Testis (tissue), 2 donors: ENCODE measurements at regions not wholly inside any gene's neighbourhood (a gene's known extent, or its start where the extent isn't known, plus 50 kb on each side); places are given as distances from the start of the nearest gene placed in this dataset.

ENCODE experiments used
- DNase-seq: peaks from one replicate; pipeline ENCODE4 v3.0.0-alpha.2; 2019
- H3K27ac ChIP-seq, 2 donors: fragments of 200-600 bp; sonication (generic); one replicate each; pipeline ENCODE4 v1.5.1; 2019
- H3K27me3 ChIP-seq: fragments of 200-600 bp; sonication (generic); one replicate; pipeline ENCODE4 v1.5.1; 2019
- H3K36me3 ChIP-seq: fragments of 200-600 bp; sonication (generic); one replicate; pipeline ENCODE4 v1.5.1; 2017; ENCODE audit warnings: low read depth; ENCODE audit errors: missing control alignments
- H3K4me1 ChIP-seq: fragments of 200-600 bp; sonication (generic); one replicate; pipeline ENCODE4 v1.5.1; 2019
- H3K4me3 ChIP-seq, 2 donors: fragments of 200-600 bp; sonication (generic); one replicate each; pipeline ENCODE4 v1.5.1; 2017 to 2019
- H3K9me3 ChIP-seq: fragments of 200-600 bp; sonication (generic); one replicate; pipeline ENCODE4 v1.5.1; 2017
- POLR2A ChIP-seq: fragments of 450-650 bp; IDR thresholded peaks from one replicate; pipeline ENCODE4 v1.6.1; 2017; ENCODE audit warnings: antibody characterized with exemption, mild to moderate bottlenecking, moderate library complexity
- WGBS, 2 donors: methylation state at CpG; one replicate each; pipeline ENCODE4 v1.1.5; 2018; 5-methylcytosine and 5-hydroxymethylcytosine counted together
- intact Hi-C: fragments of 100-400 bp; cut with DNase I; formaldehyde crosslinking; loops from one replicate; pipeline ENCODE4 v1.15.1; 2023; ENCODE audit warnings: low total_unique reads
- TF ChIP-seq, protein P1 (sequence below), 3 experiments: fragments of 450-650 bp in 2 of 3; fragments of 200-600 bp in 1 of 3; sonication (generic) in 1 of 3; IDR thresholded peaks; one replicate each; pipeline ENCODE4 v1.5.1; 2016 to 2019; ENCODE audit warnings: antibody characterized with exemption in 3 of 3, mild to moderate bottlenecking in 2 of 3, moderate library complexity in 1 of 3

DNA sequence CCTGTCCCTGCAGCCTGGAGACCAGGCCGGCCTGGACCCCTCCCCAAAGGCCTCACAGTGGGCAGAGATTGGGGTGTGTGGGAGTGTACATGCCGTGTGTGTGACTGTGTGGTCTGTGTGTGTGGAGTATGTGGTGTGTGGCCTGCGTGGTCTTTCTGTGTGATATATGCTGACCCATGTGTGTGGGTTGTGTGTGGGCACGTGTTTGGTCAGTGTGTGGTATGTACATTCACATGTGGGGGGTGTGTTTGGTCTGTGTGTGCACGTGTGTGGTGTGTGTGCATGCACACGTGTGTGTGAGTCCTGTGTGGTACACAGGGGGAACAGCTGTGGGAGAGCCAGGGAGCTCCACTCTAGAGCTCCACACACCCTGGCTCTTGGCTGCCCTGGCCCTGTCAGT, 1185.1 kb downstream of the BRD1 start:
- 82 to 91% methylated on average over 6 of the region's 6 CpGs for WGBS, 2 donors
- Histone ChIP-seq H3K27me3 (no peaks in the 10 kb centered on the region), H3K4me1 (no peaks in the 10 kb centered on the region), H3K4me3 (no peak overlapping the region), H3K27ac (no peak overlapping the region), H3K9me3 (no peaks in the 10 kb centered on the region), H3K36me3 (no peaks in the 10 kb centered on the region)
- intact Hi-C loops: no loop called here
- TF ChIP-seq, protein P1, sequence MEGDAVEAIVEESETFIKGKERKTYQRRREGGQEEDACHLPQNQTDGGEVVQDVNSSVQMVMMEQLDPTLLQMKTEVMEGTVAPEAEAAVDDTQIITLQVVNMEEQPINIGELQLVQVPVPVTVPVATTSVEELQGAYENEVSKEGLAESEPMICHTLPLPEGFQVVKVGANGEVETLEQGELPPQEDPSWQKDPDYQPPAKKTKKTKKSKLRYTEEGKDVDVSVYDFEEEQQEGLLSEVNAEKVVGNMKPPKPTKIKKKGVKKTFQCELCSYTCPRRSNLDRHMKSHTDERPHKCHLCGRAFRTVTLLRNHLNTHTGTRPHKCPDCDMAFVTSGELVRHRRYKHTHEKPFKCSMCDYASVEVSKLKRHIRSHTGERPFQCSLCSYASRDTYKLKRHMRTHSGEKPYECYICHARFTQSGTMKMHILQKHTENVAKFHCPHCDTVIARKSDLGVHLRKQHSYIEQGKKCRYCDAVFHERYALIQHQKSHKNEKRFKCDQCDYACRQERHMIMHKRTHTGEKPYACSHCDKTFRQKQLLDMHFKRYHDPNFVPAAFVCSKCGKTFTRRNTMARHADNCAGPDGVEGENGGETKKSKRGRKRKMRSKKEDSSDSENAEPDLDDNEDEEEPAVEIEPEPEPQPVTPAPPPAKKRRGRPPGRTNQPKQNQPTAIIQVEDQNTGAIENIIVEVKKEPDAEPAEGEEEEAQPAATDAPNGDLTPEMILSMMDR (IDR thresholded peaks at IDR 0.05): no peak
- no peak for TF ChIP-seq POLR2A
- DNase-seq: no peak

DNA sequence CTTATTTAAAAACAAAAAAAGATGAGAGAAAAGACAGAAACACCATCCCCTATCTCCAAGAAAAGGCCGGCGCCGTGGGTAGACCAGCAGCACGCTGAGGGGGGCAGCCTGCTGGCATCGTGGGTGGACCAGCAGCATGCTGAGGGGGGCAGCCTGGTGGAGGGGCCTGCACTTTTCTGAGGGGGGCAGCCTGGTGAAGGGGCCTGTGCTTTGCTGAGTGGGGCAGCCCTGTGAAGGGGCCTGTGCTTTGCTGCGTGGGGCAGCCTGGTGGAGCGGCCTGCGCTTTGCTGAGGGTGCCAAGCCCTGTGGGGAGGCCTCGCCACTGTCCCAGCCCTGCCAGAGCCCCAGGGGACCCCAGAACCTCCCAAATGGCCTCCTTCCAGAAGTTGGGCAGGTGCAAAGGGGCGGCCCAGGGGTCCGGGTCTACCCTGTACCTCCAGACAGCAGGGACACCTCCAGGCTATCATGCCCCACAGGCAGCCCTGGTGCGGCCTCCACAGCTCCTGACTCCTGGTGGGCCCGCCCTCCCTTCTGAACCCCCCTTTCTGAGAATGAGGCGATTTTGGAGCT, 1185.7 kb downstream of the BRD1 start:
- no peaks in the 10 kb centered on the region for H3K4me1 ChIP-seq
- no peaks in the 10 kb centered on the region for H3K9me3 ChIP-seq
- DNase-seq: no peak
- WGBS, 2 donors: 84 to 86% methylated on average over 9 to 14 of the region's 14 CpGs
- intact Hi-C loops: no loop called here
- H3K27ac ChIP-seq: no peak overlapping the region
- TF ChIP-seq POLR2A: no peak
- TF ChIP-seq, protein P1 (IDR thresholded peaks at IDR 0.05): no peak
- no peaks in the 10 kb centered on the region for H3K27me3 ChIP-seq
- H3K4me3 ChIP-seq: no peak overlapping the region
- H3K36me3 ChIP-seq: no peaks in the 10 kb centered on the region

DNA sequence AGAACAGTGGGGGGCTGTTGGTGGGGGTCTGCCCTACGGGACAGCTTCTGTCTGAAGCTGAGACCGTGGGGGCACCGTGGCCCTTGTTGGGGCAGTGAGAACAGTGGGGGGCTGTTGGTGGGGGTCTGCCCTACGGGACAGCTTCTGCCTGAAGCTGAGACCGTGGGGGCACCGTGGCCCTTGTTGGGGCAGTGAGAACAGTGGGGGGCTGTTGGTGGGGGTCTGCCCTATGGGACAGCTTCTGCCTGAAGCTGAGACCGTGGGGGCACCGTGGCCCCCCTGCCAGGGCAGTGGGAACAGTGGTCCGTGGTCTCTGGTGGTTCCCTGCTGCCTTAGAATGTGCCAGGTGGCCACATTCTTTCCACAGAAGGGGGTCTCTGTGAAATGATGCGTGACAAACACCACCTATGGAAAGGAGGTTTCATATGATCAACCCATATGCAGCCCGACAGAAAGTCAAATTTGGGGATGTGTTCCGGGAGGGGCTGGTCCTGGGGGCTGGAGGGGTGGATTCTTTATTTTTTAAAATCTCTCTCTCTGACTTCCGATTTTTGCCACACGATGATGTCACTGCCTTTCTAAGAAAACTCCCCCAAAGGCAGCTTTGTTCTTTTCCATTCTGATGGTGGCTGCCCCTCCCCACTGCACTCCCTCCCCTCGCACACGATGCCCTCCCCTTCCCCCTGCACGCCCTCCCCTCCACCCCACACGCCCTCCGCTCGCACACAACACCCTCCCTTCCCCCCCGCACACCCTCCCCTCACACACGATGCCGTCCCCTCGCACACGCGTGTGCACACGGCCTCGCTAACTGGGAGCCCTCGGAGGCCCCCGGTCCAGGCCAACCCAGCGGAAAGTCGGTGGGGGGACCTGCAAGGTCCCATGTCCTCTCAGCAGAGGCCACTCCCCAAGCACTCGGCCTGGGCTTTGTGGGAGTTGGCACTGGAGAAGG, 1186.5 kb downstream of the BRD1 start:
- Histone ChIP-seq H3K27ac (no peak overlapping the region), H3K4me3 (no peak overlapping the region), H3K36me3 (no peaks in the 10 kb centered on the region), H3K27me3 (no peaks in the 10 kb centered on the region), H3K4me1 (no peaks in the 10 kb centered on the region), H3K9me3 (no peaks in the 10 kb centered on the region)
- 43 to 51% methylated on average over 24 to 30 of the region's 33 CpGs for WGBS, 2 donors
- intact Hi-C loops: no loop called here
- DNase-seq: no peak
- TF ChIP-seq, protein P1 (IDR thresholded peaks at IDR 0.05): no peak
- no peak for TF ChIP-seq POLR2A

DNA sequence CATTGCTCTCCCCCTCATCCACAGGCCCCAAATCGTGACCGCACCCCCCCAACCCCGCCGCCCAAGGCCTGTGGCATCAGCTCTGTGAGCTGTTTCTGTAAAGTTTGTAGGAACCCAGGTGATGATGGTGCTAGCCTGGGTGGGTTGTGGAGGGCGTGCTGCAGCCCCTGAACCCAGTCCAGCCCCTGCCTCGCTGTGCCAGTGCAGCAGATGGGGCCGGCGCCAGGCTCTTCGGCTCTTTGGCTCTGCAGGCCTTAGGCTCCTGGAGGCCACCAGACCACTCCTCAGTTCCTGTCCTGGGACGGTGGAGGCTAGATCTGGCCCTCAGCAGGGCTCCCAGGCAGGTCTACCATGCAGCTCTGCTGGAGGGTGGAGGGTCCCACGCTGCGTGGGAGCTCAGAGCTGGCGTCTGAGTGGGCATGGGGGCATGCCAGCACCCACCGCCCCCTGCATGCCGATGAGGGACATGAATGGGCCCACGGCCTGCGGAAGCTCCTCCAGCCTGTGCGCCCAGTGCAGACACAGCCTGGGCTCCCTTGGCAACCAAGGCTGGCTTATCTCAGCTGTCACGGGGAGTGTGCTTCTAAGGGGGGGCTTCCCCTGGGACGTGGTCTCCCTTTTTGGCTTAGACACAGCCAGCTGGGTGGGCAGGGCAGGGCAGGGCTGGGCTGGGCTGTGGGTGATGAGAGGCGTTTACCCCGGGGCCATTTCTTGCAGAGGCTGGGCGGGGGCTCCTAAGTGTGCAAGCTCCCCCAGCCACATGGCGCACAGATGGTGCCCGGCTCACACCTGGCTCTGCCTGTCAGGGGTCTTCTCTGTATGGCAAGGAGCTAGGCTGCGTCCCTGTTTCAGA, 1187.6 kb downstream of the BRD1 start:
- Histone ChIP-seq H3K36me3 (no peaks in the 10 kb centered on the region), H3K4me3 (no peak overlapping the region), H3K4me1 (no peaks in the 10 kb centered on the region), H3K27ac (no peak overlapping the region), H3K9me3 (no peaks in the 10 kb centered on the region), H3K27me3 (no peaks in the 10 kb centered on the region)
- TF ChIP-seq POLR2A: no peak
- TF ChIP-seq, protein P1 (IDR thresholded peaks at IDR 0.05): no peak
- WGBS, 2 donors: 90 to 92% methylated on average over 10 to 19 of the region's 26 CpGs
- intact Hi-C loops: no loop called here
- no peak for DNase-seq
